Femur (tissue), 1 donor: ENCODE measurements at regions not wholly inside any gene's neighbourhood (a gene's known extent, or its start where the extent isn't known, plus 50 kb on each side); places are given as distances from the start of the nearest gene placed in this dataset.
A peak's percentile ranks its signal among the peaks of the same experiment; 100 is the strongest.

Experiments
- DNase-seq: peaks from one replicate; pipeline ENCODE4 v3.0.0-alpha.2; 2017

- DNase-seq: no peak
Observed at GRCh38 chr21:41689289-41689583, 77.6 kb downstream of the RIPK4 start.

DNA sequence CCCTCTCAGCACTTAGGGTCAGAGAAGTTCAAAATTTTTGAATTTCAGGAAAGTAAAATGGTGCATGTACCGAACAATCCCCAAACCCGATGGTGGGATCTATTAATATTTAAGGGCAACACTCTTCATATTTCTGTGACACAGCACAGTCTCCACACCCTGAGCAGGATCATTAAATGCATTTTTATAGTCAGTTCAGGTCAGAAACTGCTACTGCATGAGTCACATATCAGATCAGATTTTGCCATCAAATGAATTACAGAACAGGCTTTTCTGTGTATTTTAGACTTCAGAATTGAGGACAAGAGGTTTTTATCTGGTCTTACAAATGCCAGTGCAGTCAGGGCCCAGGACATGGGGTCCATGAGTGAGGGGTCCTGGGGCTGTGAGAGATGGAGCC, 79.2 kb downstream of the RIPK4 start:
- DNase-seq: no peak

DNA sequence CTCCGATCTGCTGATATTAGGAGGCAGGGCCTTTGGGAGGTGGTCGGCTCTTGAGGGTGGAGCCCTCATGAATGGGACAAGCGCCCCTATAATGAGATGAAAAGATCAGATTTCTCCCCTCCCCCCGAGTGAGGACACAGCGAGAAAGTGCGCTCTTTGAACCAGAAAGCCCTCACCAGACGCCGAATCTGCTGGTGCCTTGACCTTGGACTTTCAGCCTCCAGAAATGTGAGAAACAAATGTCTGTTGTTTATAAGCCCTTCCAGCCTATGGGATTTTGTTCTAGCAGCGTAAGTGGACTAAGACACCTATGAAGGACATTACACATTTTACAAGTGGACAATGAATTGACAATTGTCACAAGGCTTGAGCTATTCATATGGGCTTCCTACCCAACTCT, 80.2 kb downstream of the RIPK4 start:
- DNase-seq: no peak

DNA sequence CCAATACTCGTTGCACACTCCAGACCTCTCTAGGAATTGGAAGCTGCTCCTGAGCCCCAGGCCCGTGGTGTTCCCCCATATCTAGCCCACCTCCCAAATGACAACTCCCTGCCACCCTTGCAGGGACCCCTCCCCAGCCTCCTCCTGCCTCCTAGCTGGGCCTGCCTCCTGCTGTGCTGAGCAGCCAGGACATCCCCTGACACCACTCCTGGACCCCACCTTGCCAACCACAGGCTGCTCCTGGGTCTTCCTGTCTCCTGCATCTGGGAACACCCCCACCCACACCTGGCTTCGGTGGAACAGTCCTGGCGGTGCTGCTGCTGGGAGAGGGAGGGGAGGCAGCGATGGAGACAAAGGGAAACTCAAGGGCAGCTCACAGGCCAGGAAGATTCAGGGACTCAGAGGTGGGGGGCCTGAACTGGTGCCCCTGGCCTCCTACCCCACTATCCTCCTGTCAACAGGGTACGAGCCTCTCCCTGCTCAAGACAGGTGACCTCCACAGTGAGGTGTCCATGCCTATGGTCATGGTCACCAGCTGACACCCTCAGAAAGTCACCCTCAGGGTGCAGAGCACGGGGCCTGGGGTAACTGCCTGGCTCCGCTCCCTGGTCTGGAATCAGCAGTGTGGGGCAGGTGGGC, 81.2 kb downstream of the RIPK4 start:
- no peak for DNase-seq

DNA sequence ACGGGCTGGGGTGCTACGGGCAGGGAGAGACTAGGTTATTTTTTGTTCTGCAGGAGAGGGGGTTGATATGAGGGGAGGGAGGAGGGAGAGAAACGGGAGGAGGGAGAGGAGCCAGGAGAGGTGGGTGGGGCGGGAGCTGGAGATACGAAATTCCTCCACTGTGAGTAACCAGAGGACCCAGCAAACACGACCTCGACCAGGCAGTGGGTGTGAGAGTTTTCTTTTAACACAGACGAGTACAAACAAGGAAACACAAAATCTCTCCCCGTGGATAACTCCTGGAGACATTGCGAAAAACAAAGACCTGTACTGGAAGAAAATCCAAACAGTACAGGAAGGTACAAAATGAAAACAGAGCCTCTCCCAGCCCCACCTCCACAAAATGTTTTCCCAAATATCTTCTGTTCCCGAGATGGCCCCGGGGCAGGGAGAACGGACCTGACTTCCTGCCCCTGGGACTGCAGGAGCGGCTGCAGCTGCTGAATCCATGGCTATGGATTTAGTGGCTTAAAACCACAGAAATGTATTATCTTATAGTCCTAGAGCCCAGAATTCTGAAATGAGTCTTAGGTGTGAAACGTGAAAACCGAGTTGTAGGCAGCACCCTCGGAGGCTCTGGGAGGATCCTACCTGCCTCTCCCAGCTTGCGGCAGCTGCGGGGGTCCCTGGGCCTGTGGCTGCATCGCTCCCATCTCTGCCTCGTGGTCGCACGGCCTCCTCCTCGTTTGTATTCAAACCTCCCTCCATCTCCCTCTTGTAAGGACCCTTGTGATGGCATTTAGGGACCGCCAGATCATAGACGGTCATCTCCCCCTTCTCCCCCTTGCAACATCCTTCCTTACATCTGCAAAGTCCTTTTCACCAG, 82.2 kb downstream of the RIPK4 start:
- DNase-seq: no peak

GRCh38 chr21:41683815-41684214, 83.0 kb downstream of the RIPK4 start:
- no peak for DNase-seq

- DNase-seq: no peak
Observed at GRCh38 chr21:41682719-41683179, 84.1 kb downstream of the RIPK4 start.

GRCh38 chr21:41681939-41682718, 84.7 kb downstream of the RIPK4 start:
- no peak for DNase-seq

DNA sequence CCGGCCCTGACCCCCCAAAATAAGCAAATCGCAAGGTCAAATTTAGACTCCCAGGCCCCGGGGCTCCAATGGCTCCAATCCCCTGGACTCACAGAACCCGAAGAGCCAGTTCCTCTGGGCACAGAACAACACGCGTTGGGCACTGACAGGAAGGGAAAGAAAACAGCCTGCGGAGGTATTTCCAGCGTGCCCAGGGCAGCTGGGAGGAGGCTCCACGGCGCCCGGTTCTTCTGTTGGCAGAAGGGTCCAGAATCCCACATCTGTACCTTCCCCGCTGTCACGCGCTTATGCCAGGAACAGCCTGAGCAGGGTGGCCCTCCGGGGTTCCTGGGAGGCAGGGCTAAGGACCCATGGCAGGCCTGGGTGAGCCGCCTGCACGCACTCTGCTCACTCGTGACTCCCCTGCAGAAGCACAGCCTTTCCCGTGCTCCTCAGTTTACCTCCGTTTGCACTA, 85.5 kb downstream of the RIPK4 start:
- DNase-seq: no peak

DNA sequence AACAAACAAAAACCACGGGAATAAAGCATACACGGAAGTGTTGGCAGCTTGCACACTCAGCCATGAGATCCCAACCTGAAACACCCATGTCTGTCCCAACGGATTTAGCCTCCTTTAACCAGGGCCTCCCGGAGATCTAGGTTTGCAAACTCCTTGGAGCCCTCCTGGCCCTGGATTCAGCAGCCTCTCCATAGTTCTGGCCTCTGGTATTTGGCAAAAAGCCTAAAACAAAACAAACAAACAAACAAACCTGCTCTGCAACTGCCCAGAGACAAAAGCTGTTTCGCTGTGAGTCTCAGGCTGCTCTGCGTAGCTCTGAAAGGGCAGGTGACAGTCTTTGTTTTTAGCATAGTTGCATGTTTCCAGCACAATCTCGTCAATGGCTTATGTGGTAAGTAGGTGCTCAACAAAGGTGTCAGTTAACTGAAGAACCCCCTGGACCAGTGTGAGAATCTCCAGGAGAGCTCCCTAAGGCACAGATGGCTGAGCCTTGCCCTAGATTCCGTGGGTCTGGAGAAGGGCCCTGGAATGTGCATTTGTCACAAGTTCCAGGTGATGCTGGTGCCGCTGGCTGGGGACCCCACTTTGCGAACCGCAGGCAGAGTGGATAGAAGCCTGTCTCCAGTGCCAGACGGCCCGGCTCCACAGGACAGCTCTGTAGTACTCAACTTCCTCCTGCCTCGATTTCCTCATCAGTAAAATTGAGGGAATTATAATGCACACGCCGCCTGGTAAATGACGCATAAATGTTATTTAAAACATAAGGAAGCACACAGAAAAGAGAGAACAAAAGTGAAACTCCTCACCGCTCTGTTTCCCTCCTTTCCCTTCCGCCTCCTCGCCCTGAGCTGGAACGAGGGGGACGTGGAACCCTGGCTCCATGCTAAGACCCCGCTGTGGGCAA, 86.2 kb downstream of the RIPK4 start:
- no peak for DNase-seq

GRCh38 chr21:41678924-41679318, 87.9 kb downstream of the RIPK4 start:
- DNase-seq: peak; percentile 92

DNA sequence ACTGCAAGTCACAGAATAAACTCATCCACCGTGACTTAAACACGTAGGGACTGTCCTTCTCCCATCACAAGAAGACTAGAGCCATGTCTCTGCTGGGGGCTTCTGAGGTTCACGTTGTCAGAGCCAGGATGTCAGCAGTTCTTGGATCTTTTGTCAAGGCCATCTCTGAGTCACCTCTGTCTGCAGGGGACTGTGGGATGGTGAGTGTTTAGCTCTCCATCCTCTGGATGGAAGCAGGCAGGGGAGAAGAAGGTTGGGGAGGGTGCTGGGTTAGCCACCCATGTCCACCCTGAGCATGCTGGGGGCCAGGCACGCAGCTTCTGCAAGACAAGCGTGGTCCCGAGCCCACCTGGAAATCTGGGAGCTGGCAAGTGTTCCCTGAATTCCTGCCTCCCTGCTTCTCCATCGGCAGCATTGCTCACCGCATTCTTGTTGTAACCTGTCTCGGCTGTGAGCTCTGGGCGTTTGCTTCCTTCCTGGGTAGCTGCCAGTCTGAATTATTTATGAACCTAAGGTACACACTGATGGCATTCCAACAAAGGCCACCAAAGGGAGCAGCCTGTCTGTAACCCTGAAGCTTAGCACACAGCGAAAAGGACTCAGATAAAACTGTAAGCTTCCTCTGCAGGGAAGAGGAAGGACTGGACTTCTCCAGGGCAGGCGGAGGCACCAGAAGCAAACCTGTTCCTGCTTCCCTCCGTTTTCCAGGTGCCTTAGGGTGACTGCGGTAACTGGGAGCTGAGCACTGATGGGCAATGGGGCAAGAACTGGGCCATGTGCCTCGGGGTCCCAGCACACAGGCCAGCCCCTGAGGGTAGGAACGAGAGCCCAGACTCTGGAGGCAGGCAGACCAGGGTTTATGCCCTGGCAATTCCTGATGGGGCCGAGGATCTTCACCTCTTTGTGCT, 88.6 kb downstream of the RIPK4 start:
- DNase-seq: no peak

GRCh38 chr21:41677671-41678015, 89.2 kb downstream of the RIPK4 start:
- no peak for DNase-seq

DNA sequence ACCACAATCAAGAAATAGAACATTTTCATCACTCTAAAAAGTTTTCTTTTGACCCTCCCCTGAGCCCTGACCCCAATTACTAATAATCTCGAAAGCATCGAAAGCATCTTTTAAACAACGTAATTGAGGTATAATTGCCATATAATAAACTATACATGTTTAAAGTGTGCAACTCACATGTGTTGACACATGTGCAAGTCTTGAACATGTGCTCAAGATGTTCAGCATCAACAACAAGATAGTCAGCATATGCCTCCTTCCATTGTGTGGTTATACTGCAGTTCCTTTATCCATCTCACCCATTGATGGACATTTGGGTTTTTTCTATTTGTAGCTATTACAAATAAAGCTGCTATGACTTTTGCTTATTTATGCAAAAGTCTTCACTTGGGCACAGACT, 90.7 kb downstream of the RIPK4 start:
- DNase-seq: no peak

- DNase-seq: no peak
Observed at GRCh38 chr21:41675574-41675973, 91.3 kb downstream of the RIPK4 start.

GRCh38 chr21:41674402-41674801, 92.5 kb downstream of the RIPK4 start:
- no peak for DNase-seq

GRCh38 chr21:41673596-41674335, 93.1 kb downstream of the RIPK4 start:
- DNase-seq: no peak

- DNase-seq: no peak
Observed at GRCh38 chr21:41673071-41673470, 93.8 kb downstream of the RIPK4 start.

- DNase-seq: no peak
Observed at GRCh38 chr21:41672543-41672915, 94.3 kb downstream of the RIPK4 start.

- no peak for DNase-seq
Observed at GRCh38 chr21:41671859-41672542, 94.9 kb downstream of the RIPK4 start.
